ENCODE measurements at regions not wholly inside any gene's neighbourhood (a gene's known extent, or its start where the extent isn't known, plus 50 kb on each side); places are given as distances from the start of the nearest gene placed in this dataset.

GRCh38 chr2:226552571-226553285 lies 246.9 kb downstream of the IRS1 start:
- no peak overlapping the region for H2AFZ ChIP-seq (ENCODE audit: low read length)
- no peaks in the 10 kb centered on the region for H3K9me3 ChIP-seq (ENCODE audit: control insufficient read depth, insufficient read depth, low read depth, low read length)
- no peaks in the 10 kb centered on the region for H3K79me2 ChIP-seq (ENCODE audit: control insufficient read depth, insufficient read depth, low read length)
- H3K9ac ChIP-seq (ENCODE audit: insufficient read depth, low read length), result no peak overlapping the region
- no peak for DNase-seq (ENCODE audit: low read depth in 2 of 2)
- H3K4me3 ChIP-seq (replicated peaks in 1 of 4; ENCODE audit: control extremely low read depth in 1 of 4, insufficient read depth in 1 of 4, low read depth in 3 of 4, low read length in 4 of 4), result no peak overlapping the region
- no peaks in the 10 kb centered on the region for H3K36me3 ChIP-seq (ENCODE audit: control insufficient read depth, insufficient read depth, low read length)
- H3K27ac ChIP-seq (ENCODE audit: insufficient read depth, low read length), result no peak overlapping the region
- H3K4me2 ChIP-seq (ENCODE audit: extremely low read depth, insufficient read depth, low read length), result no peak overlapping the region
- H4K20me1 ChIP-seq (ENCODE audit: control insufficient read depth, extremely low read depth, insufficient read depth, low read length), result no peaks in the 10 kb centered on the region
- peaks cover 3% of the 10 kb centered on the region for H3K4me1 ChIP-seq (ENCODE audit: control insufficient read depth, extremely low read depth, insufficient read depth, low read length)
- TF ChIP-seq, protein P1, sequence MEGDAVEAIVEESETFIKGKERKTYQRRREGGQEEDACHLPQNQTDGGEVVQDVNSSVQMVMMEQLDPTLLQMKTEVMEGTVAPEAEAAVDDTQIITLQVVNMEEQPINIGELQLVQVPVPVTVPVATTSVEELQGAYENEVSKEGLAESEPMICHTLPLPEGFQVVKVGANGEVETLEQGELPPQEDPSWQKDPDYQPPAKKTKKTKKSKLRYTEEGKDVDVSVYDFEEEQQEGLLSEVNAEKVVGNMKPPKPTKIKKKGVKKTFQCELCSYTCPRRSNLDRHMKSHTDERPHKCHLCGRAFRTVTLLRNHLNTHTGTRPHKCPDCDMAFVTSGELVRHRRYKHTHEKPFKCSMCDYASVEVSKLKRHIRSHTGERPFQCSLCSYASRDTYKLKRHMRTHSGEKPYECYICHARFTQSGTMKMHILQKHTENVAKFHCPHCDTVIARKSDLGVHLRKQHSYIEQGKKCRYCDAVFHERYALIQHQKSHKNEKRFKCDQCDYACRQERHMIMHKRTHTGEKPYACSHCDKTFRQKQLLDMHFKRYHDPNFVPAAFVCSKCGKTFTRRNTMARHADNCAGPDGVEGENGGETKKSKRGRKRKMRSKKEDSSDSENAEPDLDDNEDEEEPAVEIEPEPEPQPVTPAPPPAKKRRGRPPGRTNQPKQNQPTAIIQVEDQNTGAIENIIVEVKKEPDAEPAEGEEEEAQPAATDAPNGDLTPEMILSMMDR (conservative IDR thresholded peaks at IDR 0.05 in 1 of 2, IDR thresholded peaks at IDR 0.05 in 1 of 2; ENCODE audit: low read depth in 1 of 2, low read length in 2 of 2), result no peak
- TF ChIP-seq EZH2 (IDR thresholded peaks at IDR 0.05; ENCODE audit: low read length, missing control alignments), result no peak
- no peaks in the 10 kb centered on the region for H3K27me3 ChIP-seq (ENCODE audit: control insufficient read depth, insufficient read depth, low read length)

- DNase-seq (ENCODE audit: low read depth in 2 of 2), result no peak
- Histone ChIP-seq H3K4me1 (ENCODE audit: control insufficient read depth, extremely low read depth, insufficient read depth, low read length) (peaks cover 3% of the 10 kb centered on the region), H3K79me2 (ENCODE audit: control insufficient read depth, insufficient read depth, low read length) (no peaks in the 10 kb centered on the region), H3K9me3 (ENCODE audit: control insufficient read depth, insufficient read depth, low read depth, low read length) (no peaks in the 10 kb centered on the region), H3K4me2 (ENCODE audit: extremely low read depth, insufficient read depth, low read length) (no peak overlapping the region), H3K27me3 (ENCODE audit: control insufficient read depth, insufficient read depth, low read length) (no peaks in the 10 kb centered on the region), H4K20me1 (ENCODE audit: control insufficient read depth, extremely low read depth, insufficient read depth, low read length) (no peaks in the 10 kb centered on the region), H3K4me3 (replicated peaks in 1 of 4; ENCODE audit: control extremely low read depth in 1 of 4, insufficient read depth in 1 of 4, low read depth in 3 of 4, low read length in 4 of 4) (no peak overlapping the region), H2AFZ (ENCODE audit: low read length) (no peak overlapping the region), H3K36me3 (ENCODE audit: control insufficient read depth, insufficient read depth, low read length) (no peaks in the 10 kb centered on the region), H3K27ac (ENCODE audit: insufficient read depth, low read length) (no peak overlapping the region), H3K9ac (ENCODE audit: insufficient read depth, low read length) (no peak overlapping the region)
- TF ChIP-seq, protein P1 (conservative IDR thresholded peaks at IDR 0.05 in 1 of 2, IDR thresholded peaks at IDR 0.05 in 1 of 2; ENCODE audit: low read depth in 1 of 2, low read length in 2 of 2), result no peak
- no peak for TF ChIP-seq EZH2 (IDR thresholded peaks at IDR 0.05; ENCODE audit: low read length, missing control alignments)
Observed at GRCh38 chr2:226551522-226552250, 247.9 kb downstream of the IRS1 start.

GRCh38 chr2:226550801-226551200 lies 248.8 kb downstream of the IRS1 start:
- Histone ChIP-seq H3K4me3 (replicated peaks in 1 of 4; ENCODE audit: control extremely low read depth in 1 of 4, insufficient read depth in 1 of 4, low read depth in 3 of 4, low read length in 4 of 4) (no peak overlapping the region), H3K36me3 (ENCODE audit: control insufficient read depth, insufficient read depth, low read length) (no peaks in the 10 kb centered on the region), H3K27me3 (ENCODE audit: control insufficient read depth, insufficient read depth, low read length) (no peaks in the 10 kb centered on the region), H3K79me2 (ENCODE audit: control insufficient read depth, insufficient read depth, low read length) (no peaks in the 10 kb centered on the region), H2AFZ (ENCODE audit: low read length) (no peak overlapping the region), H3K4me2 (ENCODE audit: extremely low read depth, insufficient read depth, low read length) (no peak overlapping the region), H3K9me3 (ENCODE audit: control insufficient read depth, insufficient read depth, low read depth, low read length) (no peaks in the 10 kb centered on the region), H3K4me1 (ENCODE audit: control insufficient read depth, extremely low read depth, insufficient read depth, low read length) (peaks cover 2% of the 10 kb centered on the region), H3K27ac (ENCODE audit: insufficient read depth, low read length) (no peak overlapping the region), H4K20me1 (ENCODE audit: control insufficient read depth, extremely low read depth, insufficient read depth, low read length) (no peaks in the 10 kb centered on the region), H3K9ac (ENCODE audit: insufficient read depth, low read length) (no peak overlapping the region)
- no peak for DNase-seq (ENCODE audit: low read depth in 2 of 2)
- TF ChIP-seq, protein P1 (conservative IDR thresholded peaks at IDR 0.05 in 1 of 2, IDR thresholded peaks at IDR 0.05 in 1 of 2; ENCODE audit: low read depth in 1 of 2, low read length in 2 of 2), result no peak
- no peak for TF ChIP-seq EZH2 (IDR thresholded peaks at IDR 0.05; ENCODE audit: low read length, missing control alignments)
